ENCODE measurements at regions not wholly inside any gene's neighbourhood (a gene's known extent, or its start where the extent isn't known, plus 50 kb on each side); places are given as distances from the start of the nearest gene placed in this dataset.

DNA sequence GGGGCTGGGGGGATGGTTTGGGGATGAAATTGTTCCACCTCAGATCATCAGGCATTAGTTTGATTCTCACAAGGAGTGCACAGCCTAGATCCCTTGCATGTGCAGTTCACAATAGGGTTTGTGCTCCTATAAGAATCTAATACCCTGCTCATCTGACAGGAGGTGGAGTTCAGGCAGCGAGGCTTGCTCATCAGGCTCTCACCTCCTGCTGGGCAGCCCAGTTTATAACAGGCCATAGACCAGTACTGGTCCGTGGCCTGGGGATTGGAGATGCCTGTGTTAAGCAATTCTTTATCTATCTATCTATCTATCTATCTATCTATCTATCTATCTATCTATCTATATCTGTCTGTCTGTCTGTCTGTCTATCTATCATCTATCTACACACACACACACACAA, 525.3 kb upstream of the DAB1 start:
- Histone ChIP-seq H3K9ac (ENCODE audit: low read depth, low read length) (no peak overlapping the region), H3K36me3 (ENCODE audit: insufficient read depth, low read length) (no peaks in the 10 kb centered on the region), H3K9me3 (ENCODE audit: control insufficient read depth, insufficient read depth, low read length) (no peaks in the 10 kb centered on the region), H3K4me1 (ENCODE audit: insufficient read depth, low read length) (no peaks in the 10 kb centered on the region)

DNA sequence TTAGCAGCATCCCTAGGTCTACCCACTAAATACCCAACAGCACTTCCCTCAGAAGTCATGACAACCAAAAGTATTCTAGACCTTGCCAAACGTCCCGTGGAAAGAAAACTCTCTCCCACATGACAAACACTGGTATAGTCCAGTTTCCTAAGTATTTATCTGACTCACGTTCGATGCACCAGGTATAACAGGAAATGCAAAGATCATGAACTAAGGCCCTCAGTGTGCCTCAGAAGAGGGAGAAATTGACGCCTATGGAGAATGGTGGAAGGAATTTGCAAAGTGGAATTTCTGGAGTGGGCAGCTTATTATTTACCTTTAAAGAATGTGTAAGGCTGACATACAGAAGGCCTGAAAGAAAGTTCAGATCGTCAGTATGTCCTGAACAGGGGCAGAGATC, 523.6 kb upstream of the DAB1 start:
- no peaks in the 10 kb centered on the region for H3K4me1 ChIP-seq (ENCODE audit: insufficient read depth, low read length)
- H3K9ac ChIP-seq (ENCODE audit: low read depth, low read length), result no peak overlapping the region

DNA sequence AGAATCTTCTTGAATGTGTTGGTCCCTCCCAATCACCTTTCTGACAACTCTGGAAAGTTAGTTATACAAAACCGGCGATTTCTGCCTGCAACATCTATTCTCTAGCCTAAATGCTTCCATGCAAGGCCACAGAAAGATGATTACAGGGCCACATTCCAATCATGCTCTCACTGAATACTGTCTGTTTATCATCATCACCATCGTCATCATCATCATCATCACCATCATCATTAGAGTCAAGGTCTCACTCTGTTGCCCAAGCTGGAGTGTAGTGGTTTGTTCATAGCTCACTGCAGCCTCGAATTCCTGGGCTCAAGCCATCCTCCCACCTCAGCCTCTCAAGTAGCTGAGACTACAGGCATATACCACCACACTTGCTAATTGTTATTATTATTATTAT, 521.2 kb upstream of the DAB1 start:
- H3K9me3 ChIP-seq (ENCODE audit: control insufficient read depth, insufficient read depth, low read length), result no peaks in the 10 kb centered on the region
- no peak overlapping the region for H3K9ac ChIP-seq (ENCODE audit: low read depth, low read length)
- no peaks in the 10 kb centered on the region for H3K36me3 ChIP-seq (ENCODE audit: insufficient read depth, low read length)
- H3K4me1 ChIP-seq (ENCODE audit: insufficient read depth, low read length), result no peaks in the 10 kb centered on the region; the same call in 1 of the 2 replicates

More for the DNA sequence above, 523.6 kb upstream of the DAB1 start:
- Histone ChIP-seq H3K36me3 (ENCODE audit: insufficient read depth, low read length) (no peaks in the 10 kb centered on the region), H3K9me3 (ENCODE audit: control insufficient read depth, insufficient read depth, low read length) (no peaks in the 10 kb centered on the region)

DNA sequence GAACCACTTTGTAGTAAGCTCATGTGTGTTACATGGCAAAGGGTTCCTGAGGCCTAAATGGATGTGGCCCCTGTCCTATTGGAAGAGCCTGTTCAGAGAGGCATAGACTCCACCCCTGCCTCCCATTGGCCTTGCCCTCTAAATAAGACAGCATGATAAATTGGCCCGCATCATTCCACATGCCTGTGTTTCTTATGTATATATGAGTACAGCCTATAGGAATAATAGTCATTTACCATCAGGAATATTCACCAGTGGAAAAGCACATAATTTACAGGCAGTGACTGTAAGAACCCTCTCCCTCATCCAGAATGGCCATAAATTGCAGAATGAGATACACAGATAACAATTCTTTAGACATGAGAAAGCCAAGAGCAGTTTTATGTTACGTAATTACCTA, 519.5 kb upstream of the DAB1 start:
- no peaks in the 10 kb centered on the region for H3K36me3 ChIP-seq (ENCODE audit: insufficient read depth, low read length)
- H3K9me3 ChIP-seq (ENCODE audit: control insufficient read depth, insufficient read depth, low read length), result no peaks in the 10 kb centered on the region
- H3K4me1 ChIP-seq (ENCODE audit: insufficient read depth, low read length), result no peaks in the 10 kb centered on the region; the same call in 1 of the 2 replicates
- H3K9ac ChIP-seq (ENCODE audit: low read depth, low read length), result no peak overlapping the region

DNA sequence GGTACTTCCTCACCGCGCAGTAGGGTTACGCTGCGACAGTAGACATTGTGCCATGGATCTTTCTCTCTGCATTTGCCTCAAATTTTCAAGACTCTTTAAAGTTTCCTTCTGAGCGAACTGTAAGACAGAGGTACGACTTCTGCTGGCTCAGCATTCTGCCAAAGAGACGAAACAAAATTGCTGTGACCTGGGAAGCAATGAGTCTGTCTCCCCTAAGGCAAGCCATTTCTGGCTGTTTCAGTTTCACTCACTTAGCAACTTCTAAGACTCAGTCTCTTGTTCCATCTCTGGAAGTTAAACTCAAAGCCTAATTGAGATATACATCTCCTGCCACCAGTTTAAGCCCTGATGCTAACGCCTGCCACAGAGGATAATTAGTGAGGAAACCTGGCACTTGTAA, 510.9 kb upstream of the DAB1 start:
- Histone ChIP-seq H3K4me1 (ENCODE audit: insufficient read depth, low read length) (no peaks in the 10 kb centered on the region), H3K36me3 (ENCODE audit: insufficient read depth, low read length) (no peaks in the 10 kb centered on the region), H3K9me3 (ENCODE audit: control insufficient read depth, insufficient read depth, low read length) (no peaks in the 10 kb centered on the region; the same call in 1 of the 2 replicates)

DNA sequence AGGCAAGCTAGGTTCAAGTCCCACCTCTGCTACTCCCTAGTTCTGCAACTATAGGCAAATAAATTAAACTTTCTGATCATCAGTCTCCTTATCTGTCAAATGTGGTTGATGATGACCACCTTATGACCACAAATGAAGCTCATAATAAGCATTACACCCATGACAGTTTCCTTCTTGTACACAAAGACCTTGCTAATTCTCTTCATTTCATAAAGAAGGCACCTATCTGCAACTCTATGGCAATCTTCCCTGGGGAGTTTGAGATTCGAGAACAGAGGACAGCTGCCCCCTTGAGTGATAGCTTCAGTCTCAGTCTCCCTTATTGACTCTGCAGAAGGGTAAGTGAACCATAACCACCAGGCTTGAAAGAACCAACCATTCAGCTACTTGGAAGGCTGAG, 503.1 kb upstream of the DAB1 start:
- Histone ChIP-seq H3K4me1 (ENCODE audit: insufficient read depth, low read length) (peaks cover 6% of the 10 kb centered on the region; the same call in 1 of the 2 replicates), H3K9me3 (ENCODE audit: control insufficient read depth, insufficient read depth, low read length) (no peaks in the 10 kb centered on the region; the same call in 1 of the 2 replicates), H3K36me3 (ENCODE audit: insufficient read depth, low read length) (no peaks in the 10 kb centered on the region), H3K9ac (ENCODE audit: low read depth, low read length) (no peak overlapping the region)

More for the DNA sequence above, 510.9 kb upstream of the DAB1 start:
- no peak overlapping the region for H3K9ac ChIP-seq (ENCODE audit: low read depth, low read length)

DNA sequence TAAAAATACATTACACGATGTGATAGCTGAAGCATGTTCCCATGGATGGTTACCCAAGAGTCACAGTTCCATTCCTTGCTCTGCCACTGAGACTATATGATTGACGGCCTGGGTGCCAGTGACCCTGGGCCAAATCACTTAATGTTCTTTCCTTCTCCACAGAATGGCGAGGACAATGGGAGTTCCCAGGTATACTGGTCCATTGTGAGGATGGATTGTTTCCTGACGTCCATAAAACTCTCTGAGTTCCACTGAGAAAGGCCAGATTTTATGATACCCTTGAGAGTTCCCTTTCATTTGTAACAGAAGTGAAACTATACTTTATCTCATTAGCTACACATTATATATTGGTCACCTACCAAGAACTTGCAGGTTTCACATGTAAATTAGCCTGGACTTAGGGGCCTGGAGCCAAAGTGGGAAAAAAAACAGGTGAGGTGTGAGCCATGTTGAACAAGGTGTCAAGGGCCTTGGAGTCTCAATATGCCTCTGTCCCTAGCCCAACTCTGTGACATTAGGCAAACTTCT, 502.2 kb upstream of the DAB1 start:
- Histone ChIP-seq H3K9me3 (ENCODE audit: control insufficient read depth, insufficient read depth, low read length) (no peaks in the 10 kb centered on the region), H3K36me3 (ENCODE audit: insufficient read depth, low read length) (no peaks in the 10 kb centered on the region), H3K9ac (ENCODE audit: low read depth, low read length) (no peak overlapping the region), H3K4me1 (ENCODE audit: insufficient read depth, low read length) (peaks cover 6% of the 10 kb centered on the region; the same call in 1 of the 2 replicates)

DNA sequence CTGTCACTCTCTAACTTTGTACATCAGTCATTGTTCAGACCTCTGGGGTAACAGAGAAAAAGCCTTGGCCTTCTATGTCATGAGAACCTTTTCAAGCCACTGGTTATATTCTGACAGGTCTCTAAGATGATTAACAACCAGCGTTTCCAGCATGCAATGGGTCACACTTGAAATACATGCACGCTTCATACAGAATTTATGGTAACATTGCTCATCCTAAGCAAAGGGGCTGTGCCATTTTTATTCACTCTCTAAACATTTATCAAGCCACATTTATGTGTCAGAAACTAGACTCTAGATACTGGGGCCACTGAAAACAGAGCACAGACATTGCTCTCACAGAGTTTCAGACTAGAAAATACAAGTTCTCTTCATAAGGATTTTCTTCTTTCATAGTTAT, 501.4 kb upstream of the DAB1 start:
- H3K9me3 ChIP-seq (ENCODE audit: control insufficient read depth, insufficient read depth, low read length), result no peaks in the 10 kb centered on the region
- no peaks in the 10 kb centered on the region for H3K36me3 ChIP-seq (ENCODE audit: insufficient read depth, low read length)
- H3K9ac ChIP-seq (ENCODE audit: low read depth, low read length), result no peak overlapping the region
- H3K4me1 ChIP-seq (ENCODE audit: insufficient read depth, low read length), result peaks cover 6% of the 10 kb centered on the region; the same call in 1 of the 2 replicates

DNA sequence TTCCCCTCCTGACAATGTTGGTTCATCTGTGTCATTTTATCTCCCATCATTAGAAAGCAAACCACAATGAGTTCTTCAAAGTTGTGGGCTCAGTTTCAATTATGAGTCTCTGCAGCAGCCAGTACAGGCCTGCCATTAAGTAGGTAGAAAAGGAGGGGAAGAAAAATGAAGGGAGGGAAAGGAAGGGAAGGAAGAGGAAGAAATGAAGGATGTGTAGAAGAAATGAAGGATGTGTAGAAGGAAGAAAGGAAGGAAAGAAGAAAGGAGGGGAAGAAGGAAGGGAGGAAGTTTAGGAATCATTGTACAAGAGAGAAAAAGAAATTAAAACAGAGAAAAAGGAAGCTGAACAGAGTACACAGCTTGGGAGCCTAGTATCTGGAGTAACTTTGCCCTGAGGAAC, 498.3 kb upstream of the DAB1 start:
- Histone ChIP-seq H3K4me1 (ENCODE audit: insufficient read depth, low read length) (peaks cover 2% of the 10 kb centered on the region; the same call in 1 of the 2 replicates), H3K9me3 (ENCODE audit: control insufficient read depth, insufficient read depth, low read length) (no peaks in the 10 kb centered on the region), H3K9ac (ENCODE audit: low read depth, low read length) (no peak overlapping the region), H3K36me3 (ENCODE audit: insufficient read depth, low read length) (peaks cover 3% of the 10 kb centered on the region)

DNA sequence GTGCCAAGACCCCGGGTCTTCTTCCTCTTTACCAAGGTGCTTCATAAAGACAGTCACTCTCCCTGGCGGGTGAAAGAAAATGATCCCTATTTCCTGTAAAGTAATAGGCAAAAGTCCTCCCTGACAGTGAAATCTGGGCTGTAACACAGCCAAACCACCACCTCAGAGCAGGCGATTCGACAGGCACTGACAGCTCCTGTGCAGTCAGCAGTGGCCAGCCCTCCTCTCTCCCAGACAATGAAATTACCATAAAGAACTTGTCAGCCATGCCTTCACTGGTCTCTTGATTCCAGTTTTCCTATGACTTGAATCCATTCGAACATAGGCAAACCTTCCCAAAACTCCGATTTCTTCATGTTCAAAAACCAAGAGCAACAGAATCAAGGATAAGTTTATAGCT, 492.2 kb upstream of the DAB1 start:
- Histone ChIP-seq H3K9me3 (ENCODE audit: control insufficient read depth, insufficient read depth, low read length) (no peaks in the 10 kb centered on the region), H3K36me3 (ENCODE audit: insufficient read depth, low read length) (peaks cover 3% of the 10 kb centered on the region), H3K4me1 (ENCODE audit: insufficient read depth, low read length) (no peaks in the 10 kb centered on the region), H3K9ac (ENCODE audit: low read depth, low read length) (no peak overlapping the region)

DNA sequence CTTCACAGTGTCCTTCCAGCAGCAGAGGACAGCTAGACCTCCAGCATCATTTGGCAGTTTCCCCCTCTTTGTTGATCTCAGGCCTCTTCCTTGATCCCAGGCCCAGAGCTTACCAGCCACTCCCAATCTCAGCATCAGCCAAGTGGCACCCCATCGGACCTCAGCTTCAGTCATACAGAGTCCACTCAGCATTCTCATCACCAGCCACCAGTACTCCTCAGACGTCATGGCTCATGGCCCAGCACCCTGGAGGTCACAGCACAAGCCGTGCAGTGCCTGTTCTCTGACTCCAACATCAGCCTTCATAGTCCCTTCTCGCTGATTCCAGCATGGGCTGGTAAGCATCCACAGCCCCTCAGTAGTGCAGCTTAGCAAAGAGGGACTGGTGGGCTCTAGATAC, 487.6 kb upstream of the DAB1 start:
- Histone ChIP-seq H3K4me1 (ENCODE audit: insufficient read depth, low read length) (no peaks in the 10 kb centered on the region), H3K9me3 (ENCODE audit: control insufficient read depth, insufficient read depth, low read length) (no peaks in the 10 kb centered on the region), H3K36me3 (ENCODE audit: insufficient read depth, low read length) (no peaks in the 10 kb centered on the region), H3K9ac (ENCODE audit: low read depth, low read length) (no peak overlapping the region)

DNA sequence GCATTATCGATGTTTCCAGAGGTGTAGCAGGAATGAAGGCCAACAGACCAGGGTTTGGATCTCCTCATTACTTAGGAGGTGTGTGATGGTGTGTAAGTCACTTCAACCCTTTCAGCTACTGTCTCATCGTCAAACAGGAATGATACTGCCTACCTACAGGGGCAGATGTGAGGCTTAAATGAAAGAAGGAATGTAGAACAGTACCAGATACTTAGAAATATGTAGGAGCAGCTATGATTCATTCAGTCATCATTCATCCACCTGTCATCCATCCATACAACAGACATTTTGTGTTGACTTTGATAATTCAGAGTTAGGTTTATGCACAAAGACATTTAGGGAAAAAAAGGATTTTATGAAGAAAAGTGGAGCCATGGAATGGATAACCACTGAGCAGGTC, 486.9 kb upstream of the DAB1 start:
- Histone ChIP-seq H3K9ac (ENCODE audit: low read depth, low read length) (no peak overlapping the region), H3K4me1 (ENCODE audit: insufficient read depth, low read length) (no peaks in the 10 kb centered on the region), H3K36me3 (ENCODE audit: insufficient read depth, low read length) (no peaks in the 10 kb centered on the region), H3K9me3 (ENCODE audit: control insufficient read depth, insufficient read depth, low read length) (no peaks in the 10 kb centered on the region)

DNA sequence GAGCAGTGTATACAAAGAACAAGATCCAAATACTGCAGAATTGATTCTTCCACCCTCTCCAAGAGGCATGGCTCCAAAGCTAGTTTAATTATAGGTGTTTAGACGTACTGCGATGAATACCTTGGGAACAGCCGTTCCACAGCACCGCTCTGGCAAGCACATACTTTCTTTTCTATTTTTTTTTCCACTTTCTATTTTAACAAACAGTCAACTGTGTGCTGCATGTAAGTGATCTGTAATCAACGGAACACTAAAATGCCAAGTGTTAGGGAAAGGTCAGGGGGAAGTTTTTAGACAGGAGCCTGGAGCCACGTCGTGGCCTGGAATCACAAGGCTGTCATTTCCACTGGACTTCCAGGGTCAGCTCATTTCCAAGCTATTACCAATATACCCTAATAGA, 486.4 kb upstream of the DAB1 start:
- Histone ChIP-seq H3K9ac (ENCODE audit: low read depth, low read length) (no peak overlapping the region), H3K36me3 (ENCODE audit: insufficient read depth, low read length) (no peaks in the 10 kb centered on the region), H3K9me3 (ENCODE audit: control insufficient read depth, insufficient read depth, low read length) (no peaks in the 10 kb centered on the region), H3K4me1 (ENCODE audit: insufficient read depth, low read length) (no peaks in the 10 kb centered on the region)

DNA sequence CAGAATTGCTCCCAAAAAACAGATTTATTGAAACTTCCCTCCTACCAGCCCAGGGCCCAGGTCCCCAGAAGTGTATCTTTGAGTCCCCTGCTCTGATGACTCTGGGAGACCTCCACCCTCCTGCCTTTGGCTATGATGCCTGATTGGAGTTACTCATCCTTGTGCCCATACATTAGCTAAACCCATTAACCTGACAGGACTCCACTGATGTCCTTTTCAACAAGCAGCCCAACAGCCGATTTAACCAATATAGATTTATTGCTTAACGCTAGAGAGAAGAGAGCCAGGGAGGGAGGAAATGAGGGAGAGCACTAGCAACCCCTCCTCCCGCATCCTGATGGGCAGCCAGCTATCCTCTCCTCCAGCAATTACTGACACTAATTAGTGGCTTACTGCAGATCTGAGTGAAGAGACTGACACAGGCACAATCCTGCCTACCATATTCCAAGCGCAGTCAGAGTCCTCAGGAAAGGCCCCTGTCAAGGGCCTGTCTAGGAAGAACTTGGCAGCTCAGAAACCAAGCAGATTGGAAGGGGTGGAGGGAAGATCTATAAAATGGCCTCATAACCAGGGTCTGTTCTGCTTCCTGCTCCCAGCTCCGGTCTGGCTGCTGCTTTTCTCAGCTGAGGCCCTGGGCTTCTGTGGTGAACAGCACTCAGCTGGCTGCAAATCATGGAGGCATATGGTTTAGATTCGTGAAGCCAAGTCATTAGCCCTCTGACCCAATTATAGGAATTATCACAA, 484.5 kb upstream of the DAB1 start:
- Histone ChIP-seq H3K9me3 (ENCODE audit: control insufficient read depth, insufficient read depth, low read length) (no peaks in the 10 kb centered on the region), H3K9ac (ENCODE audit: low read depth, low read length) (no peak overlapping the region), H3K36me3 (ENCODE audit: insufficient read depth, low read length) (no peaks in the 10 kb centered on the region), H3K4me1 (ENCODE audit: insufficient read depth, low read length) (no peaks in the 10 kb centered on the region)

DNA sequence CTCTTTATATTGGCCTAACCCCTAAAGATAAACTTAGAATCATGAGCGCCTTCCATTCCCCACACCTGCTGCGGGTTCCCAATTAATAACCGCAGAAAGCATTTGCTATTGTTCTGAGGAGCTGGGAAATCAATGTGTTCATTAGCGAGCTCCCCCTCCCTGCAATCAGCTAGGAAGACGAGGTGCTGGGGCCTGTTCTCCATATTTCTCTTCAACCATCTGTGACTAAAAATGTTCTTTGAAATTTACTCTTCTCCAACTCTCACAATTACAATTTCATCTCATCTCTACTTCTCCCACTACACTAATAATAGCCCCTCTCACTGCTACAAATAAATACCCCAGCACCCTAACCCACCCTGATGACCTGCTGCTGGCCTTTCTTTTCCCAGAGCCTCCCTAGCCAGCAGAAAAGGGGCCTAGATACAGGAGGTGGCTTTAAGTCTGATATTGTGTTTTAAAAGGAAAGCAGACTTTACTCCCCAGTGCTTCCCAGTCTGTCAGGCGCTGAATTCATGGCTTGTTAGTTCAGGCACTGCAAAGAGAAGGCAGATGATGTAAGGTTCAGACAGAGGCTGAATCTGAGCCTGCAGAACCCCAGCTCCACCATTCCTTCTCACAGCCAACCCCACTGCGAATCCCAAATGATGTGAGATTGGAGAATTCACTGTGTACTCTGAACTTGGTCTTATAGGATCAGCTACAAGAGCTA, 477.5 kb upstream of the DAB1 start:
- no peak overlapping the region for H3K9ac ChIP-seq (ENCODE audit: low read depth, low read length)
- no peaks in the 10 kb centered on the region for H3K36me3 ChIP-seq (ENCODE audit: insufficient read depth, low read length)
- no peaks in the 10 kb centered on the region for H3K9me3 ChIP-seq (ENCODE audit: control insufficient read depth, insufficient read depth, low read length)
- no peaks in the 10 kb centered on the region for H3K4me1 ChIP-seq (ENCODE audit: insufficient read depth, low read length)

Measured in ES-I3 (cell line).